ENCODE measurements at regions not wholly inside any gene's neighbourhood (a gene's known extent, or its start where the extent isn't known, plus 50 kb on each side); places are given as distances from the start of the nearest gene placed in this dataset.

GRCh38 chr14:65866886-65867285 lies 454.4 kb downstream of the FUT8 start:
- no peak for DNase-seq (ENCODE audit: low read depth in 4 of 4, low spot score in 3 of 4)

GRCh38 chr14:65867333-65867732 lies 454.8 kb downstream of the FUT8 start:
- DNase-seq (ENCODE audit: low read depth in 4 of 4, low spot score in 3 of 4): no peak

- DNase-seq (ENCODE audit: low read depth in 4 of 4, low spot score in 3 of 4): no peak
Measured at GRCh38 chr14:65872536-65872935, 460.0 kb downstream of the FUT8 start.

- DNase-seq (ENCODE audit: low read depth in 4 of 4, low spot score in 3 of 4): no peak
Measured at GRCh38 chr14:65877166-65877565, 464.6 kb downstream of the FUT8 start.

GRCh38 chr14:65877624-65878023 lies 465.1 kb downstream of the FUT8 start:
- no peak for DNase-seq (ENCODE audit: low read depth in 4 of 4, low spot score in 3 of 4)

GRCh38 chr14:65878586-65878985 lies 466.1 kb downstream of the FUT8 start:
- no peak for DNase-seq (ENCODE audit: low read depth in 4 of 4, low spot score in 3 of 4)

GRCh38 chr14:65879248-65880009 lies 466.9 kb downstream of the FUT8 start:
- no peak for DNase-seq (ENCODE audit: low read depth in 4 of 4, low spot score in 3 of 4)

GRCh38 chr14:65880507-65880906 lies 468.0 kb downstream of the FUT8 start:
- DNase-seq (ENCODE audit: low read depth in 4 of 4, low spot score in 3 of 4): no peak

GRCh38 chr14:65881642-65882041 lies 469.1 kb downstream of the FUT8 start:
- DNase-seq (ENCODE audit: low read depth in 4 of 4, low spot score in 3 of 4): no peak

GRCh38 chr14:65888677-65889076 lies 476.1 kb downstream of the FUT8 start:
- no peak for DNase-seq (ENCODE audit: low read depth in 4 of 4, low spot score in 3 of 4)

GRCh38 chr14:65892315-65892714 lies 479.8 kb downstream of the FUT8 start:
- DNase-seq (ENCODE audit: low read depth in 4 of 4, low spot score in 3 of 4): no peak

GRCh38 chr14:65900164-65900563 lies 487.6 kb downstream of the FUT8 start:
- DNase-seq (ENCODE audit: low read depth in 4 of 4, low spot score in 3 of 4): no peak

- DNase-seq (ENCODE audit: low read depth in 4 of 4, low spot score in 3 of 4): no peak
Measured at GRCh38 chr14:65901595-65901994, 489.1 kb downstream of the FUT8 start.

- no peak for DNase-seq (ENCODE audit: low read depth in 4 of 4, low spot score in 3 of 4)
Measured at GRCh38 chr14:65904988-65905387, 492.5 kb downstream of the FUT8 start.

- no peak for DNase-seq (ENCODE audit: low read depth in 4 of 4, low spot score in 3 of 4)
Measured at GRCh38 chr14:65906344-65906743, 493.8 kb downstream of the FUT8 start.

- DNase-seq (ENCODE audit: low read depth in 4 of 4, low spot score in 3 of 4): no peak
Measured at GRCh38 chr14:65906948-65907347, 494.4 kb downstream of the FUT8 start.

GRCh38 chr14:65910108-65910786 lies 497.7 kb downstream of the FUT8 start:
- no peak for DNase-seq (ENCODE audit: low read depth in 4 of 4, low spot score in 3 of 4)

- DNase-seq (ENCODE audit: low read depth in 4 of 4, low spot score in 3 of 4): no peak
Measured at GRCh38 chr14:65915125-65915524, 502.6 kb downstream of the FUT8 start.

GRCh38 chr14:65916055-65916454 lies 503.5 kb downstream of the FUT8 start:
- DNase-seq (ENCODE audit: low read depth in 4 of 4, low spot score in 3 of 4): no peak

- no peak for DNase-seq (ENCODE audit: low read depth in 4 of 4, low spot score in 3 of 4)
Measured at GRCh38 chr14:65920996-65921395, 508.5 kb downstream of the FUT8 start.

- no peak for DNase-seq (ENCODE audit: low read depth in 4 of 4, low spot score in 3 of 4)
Measured at GRCh38 chr14:65922142-65922541, 509.6 kb downstream of the FUT8 start.

GRCh38 chr14:65926504-65926903 lies 514.0 kb downstream of the FUT8 start:
- no peak for DNase-seq (ENCODE audit: low read depth in 4 of 4, low spot score in 3 of 4)

Measured in left renal pelvis (tissue), 4 donors.